ENCODE measurements at regions not wholly inside any gene's neighbourhood (a gene's known extent, or its start where the extent isn't known, plus 50 kb on each side); places are given as distances from the start of the nearest gene placed in this dataset.
A peak's percentile ranks its signal among the peaks of the same experiment; 100 is the strongest.

DNA sequence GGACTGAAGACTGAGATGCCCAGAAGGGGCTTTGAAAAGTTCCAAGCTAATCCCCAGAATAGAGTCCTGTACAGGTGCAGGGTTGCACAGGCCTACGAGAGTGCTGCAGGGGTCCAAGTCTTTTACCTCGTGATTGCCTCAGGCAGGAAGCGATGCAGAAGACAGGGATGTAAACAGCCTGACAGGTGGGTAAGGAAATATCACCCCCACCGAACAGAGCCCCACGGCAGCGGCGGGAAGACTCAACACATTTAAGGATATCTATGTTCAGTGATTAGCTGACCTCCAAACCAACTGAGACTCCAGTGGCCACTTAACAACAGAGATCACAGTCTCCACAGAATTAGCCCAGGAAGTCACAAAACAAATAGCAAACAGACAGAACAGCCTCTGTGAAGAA is 73.9 kb upstream of the VIPR2 start:
- DNase-seq (ENCODE audit: low spot score), result no peak
- H3K4me3 ChIP-seq, result no peak overlapping the region
- TF ChIP-seq, protein P1, sequence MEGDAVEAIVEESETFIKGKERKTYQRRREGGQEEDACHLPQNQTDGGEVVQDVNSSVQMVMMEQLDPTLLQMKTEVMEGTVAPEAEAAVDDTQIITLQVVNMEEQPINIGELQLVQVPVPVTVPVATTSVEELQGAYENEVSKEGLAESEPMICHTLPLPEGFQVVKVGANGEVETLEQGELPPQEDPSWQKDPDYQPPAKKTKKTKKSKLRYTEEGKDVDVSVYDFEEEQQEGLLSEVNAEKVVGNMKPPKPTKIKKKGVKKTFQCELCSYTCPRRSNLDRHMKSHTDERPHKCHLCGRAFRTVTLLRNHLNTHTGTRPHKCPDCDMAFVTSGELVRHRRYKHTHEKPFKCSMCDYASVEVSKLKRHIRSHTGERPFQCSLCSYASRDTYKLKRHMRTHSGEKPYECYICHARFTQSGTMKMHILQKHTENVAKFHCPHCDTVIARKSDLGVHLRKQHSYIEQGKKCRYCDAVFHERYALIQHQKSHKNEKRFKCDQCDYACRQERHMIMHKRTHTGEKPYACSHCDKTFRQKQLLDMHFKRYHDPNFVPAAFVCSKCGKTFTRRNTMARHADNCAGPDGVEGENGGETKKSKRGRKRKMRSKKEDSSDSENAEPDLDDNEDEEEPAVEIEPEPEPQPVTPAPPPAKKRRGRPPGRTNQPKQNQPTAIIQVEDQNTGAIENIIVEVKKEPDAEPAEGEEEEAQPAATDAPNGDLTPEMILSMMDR (IDR thresholded peaks at IDR 0.05), result no peak
- H3K27ac ChIP-seq, result no peak overlapping the region

DNA sequence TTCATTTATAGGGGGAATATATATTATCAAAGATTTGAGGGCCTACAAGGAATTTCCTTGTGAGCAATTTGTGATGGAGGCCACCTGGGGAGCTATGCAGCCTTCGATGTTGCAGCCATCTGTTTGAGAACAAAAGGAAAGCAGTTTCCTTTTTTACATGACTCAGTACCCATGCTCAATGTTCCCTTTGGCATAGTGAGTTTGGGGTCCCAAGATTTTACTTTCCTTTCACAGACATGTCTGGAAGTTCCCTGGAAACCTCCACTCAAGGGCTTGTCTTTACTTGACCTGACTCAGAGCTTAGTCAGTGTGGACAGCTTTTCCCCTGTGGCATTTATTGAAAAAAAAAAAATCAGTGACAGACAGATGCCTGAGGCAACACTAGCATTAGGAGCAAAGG is 73.5 kb upstream of the VIPR2 start:
- no peak overlapping the region for H3K27ac ChIP-seq
- H3K4me3 ChIP-seq, result no peak overlapping the region
- TF ChIP-seq, protein P1 (IDR thresholded peaks at IDR 0.05), result no peak
- no peak for DNase-seq (ENCODE audit: low spot score)

DNA sequence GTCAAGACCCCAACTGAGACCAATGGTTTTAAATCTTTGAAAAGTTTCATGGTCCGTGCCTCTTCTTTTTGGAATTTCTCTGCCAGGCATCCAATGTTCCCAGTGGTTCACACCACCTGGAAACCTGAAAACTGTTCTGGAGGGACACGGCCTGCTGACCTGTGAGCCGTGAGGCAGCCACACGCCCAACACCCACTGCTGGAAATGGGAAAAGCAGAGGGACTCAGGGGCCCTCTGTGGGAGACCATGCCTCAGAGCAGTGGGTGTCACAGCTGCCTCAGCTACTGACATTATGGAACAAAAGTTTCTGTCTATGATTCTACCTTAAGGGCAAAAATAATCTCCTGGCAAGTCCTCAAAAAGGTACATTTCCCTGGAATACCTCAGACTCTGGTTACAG is 70.4 kb upstream of the VIPR2 start:
- no peak overlapping the region for H3K4me3 ChIP-seq
- TF ChIP-seq, protein P1 (IDR thresholded peaks at IDR 0.05), result no peak
- H3K27ac ChIP-seq, result no peak overlapping the region
- DNase-seq (ENCODE audit: low spot score), result no peak

DNA sequence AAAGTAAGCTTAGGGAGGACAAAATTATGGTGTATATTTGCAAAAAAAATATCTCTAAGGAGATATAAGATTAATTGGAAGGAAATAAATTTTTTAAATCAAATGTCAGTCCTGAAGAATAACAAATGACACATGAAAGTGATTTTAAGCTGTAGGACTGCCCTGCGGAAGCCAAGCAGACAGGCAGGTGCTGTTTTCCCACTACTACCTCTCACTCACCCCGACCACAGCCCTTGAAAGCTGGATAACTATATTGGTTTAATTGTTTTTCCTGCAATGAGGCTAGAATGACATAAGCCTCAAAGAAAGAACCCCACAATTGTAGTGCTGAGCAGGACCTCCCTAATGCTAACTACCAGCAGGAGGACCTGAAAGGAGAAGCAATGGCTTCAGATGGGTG is 68.6 kb upstream of the VIPR2 start:
- TF ChIP-seq, protein P1 (IDR thresholded peaks at IDR 0.05), result no peak
- DNase-seq (ENCODE audit: low spot score), result no peak
- H3K27ac ChIP-seq, result no peak overlapping the region
- no peak overlapping the region for H3K4me3 ChIP-seq

DNA sequence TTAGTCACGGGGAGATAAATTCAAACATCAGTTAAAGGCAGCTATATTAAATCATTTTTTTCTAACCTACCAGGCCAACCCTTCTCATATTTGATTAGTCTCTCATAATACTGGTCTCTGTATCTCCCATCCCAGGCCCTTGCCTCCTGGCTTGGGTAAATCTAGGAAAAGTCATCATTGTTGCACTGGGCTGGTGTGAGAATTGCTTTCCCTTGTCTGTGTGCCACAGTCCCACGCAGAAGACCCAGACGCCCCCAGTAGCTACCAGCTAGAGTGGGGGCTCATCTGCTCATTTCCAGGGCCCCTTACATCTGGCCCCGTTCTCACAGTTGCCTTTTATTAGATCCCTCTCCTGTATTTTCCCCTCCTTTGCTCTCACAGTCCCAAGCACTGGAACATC is 67.6 kb upstream of the VIPR2 start:
- no peak for DNase-seq (ENCODE audit: low spot score)
- Histone ChIP-seq H3K4me3 (no peak overlapping the region), H3K27ac (peak overlapping the region; percentile 43 to 71)
- TF ChIP-seq, protein P1 (IDR thresholded peaks at IDR 0.05), result no peak

DNA sequence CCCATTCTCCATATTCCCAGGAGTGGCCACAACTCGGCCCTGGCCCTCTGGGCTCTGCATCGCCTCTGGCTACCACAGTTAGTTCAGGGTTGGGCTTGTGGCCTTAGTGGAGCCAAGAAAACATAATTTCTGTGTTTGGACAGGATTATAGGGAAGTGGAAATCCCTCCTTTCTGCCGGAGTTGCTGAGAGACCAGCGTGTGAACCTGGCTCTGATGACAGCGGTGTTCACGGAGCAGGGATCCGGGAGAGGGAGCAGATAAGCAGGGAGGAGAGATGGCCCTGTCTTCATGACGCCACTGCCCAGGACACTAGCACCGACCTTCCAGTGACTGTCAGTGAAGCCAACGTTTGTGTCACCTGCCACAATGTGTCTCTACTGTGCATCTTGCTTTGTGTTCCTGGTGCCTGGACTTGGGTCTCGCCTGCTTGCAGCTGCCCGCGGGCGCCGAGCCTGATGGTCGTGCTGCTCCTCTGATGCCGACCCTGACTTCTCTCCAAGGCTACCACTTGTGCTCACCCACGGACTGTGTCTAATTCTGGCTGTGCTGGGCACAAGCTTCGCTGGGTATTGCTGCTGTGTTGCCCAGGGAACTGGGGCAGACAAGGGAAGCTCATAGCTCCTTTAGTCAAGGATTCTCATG is 67.0 kb upstream of the VIPR2 start:
- Histone ChIP-seq H3K27ac (peak overlapping the region; percentile 43 to 71), H3K4me3 (peak overlapping the region; percentile 49)
- DNase-seq (ENCODE audit: low spot score), result no peak
- TF ChIP-seq, protein P1 (IDR thresholded peaks at IDR 0.05), result no peak

DNA sequence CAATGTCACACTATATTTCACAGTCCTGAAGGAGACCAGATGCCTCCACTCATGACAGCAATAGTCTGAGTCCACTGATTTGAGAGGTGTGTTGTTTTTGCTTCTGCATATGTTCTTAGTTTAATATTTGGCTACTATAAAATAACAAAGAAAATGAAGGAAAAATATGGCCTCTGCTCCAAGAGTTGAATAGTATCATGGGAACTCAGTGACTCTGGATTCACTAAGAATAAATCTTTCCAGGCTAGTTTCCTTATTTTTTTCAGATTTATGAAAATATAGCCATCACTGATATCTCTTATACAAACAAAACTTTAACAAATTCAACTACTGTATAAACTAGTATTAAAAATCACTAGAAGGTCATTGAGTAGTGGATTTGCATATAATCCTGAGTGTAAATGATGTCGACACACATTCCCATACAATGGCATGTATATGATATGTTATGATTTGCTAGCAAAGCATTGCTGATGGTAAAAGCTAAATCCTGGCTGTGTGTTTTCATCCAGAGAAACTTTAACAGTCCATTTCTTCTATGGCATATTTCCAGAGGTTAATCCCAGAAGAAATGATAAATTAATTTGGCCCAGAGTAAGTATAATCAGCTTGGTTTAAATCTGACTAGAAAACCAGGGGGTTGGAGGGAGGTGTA is 66.0 kb upstream of the VIPR2 start:
- no peak overlapping the region for H3K27ac ChIP-seq

More for the DNA sequence above, 66.0 kb upstream of the VIPR2 start:
- TF ChIP-seq, protein P1 (IDR thresholded peaks at IDR 0.05), result no peak
- no peak for DNase-seq (ENCODE audit: low spot score)
- H3K4me3 ChIP-seq, result no peak overlapping the region
